ENCODE measurements at regions not wholly inside any gene's neighbourhood (a gene's known extent, or its start where the extent isn't known, plus 50 kb on each side); places are given as distances from the start of the nearest gene placed in this dataset.

GRCh38 chr14:104435147-104436046, 144.2 kb upstream of the C14orf180 start:
- Mint-ChIP-seq H3K27ac (no peak overlapping the region), H3K27me3 (ENCODE audit: low read depth) (no peaks in the 10 kb centered on the region), H3K36me3 (ENCODE audit: insufficient read depth in 2 of 2) (no peaks in the 10 kb centered on the region), H3K4me1 (ENCODE audit: low read depth) (no peaks in the 10 kb centered on the region), H3K4me3 (no peak overlapping the region), H3K9me3 (no peaks in the 10 kb centered on the region)
- no peak for ATAC-seq (replicated peaks in 1 of 2)
- DNase-seq = no peak

GRCh38 chr14:104436047-104436591, 143.4 kb upstream of the C14orf180 start:
- DNase-seq (no peak), ATAC-seq (replicated peaks in 1 of 2) (no peak)
- H3K27me3 Mint-ChIP-seq (ENCODE audit: low read depth) = no peaks in the 10 kb centered on the region
- no peak overlapping the region for H3K4me3 Mint-ChIP-seq
- H3K9me3 Mint-ChIP-seq = no peaks in the 10 kb centered on the region
- no peaks in the 10 kb centered on the region for H3K4me1 Mint-ChIP-seq (ENCODE audit: low read depth)
- H3K27ac Mint-ChIP-seq = no peak overlapping the region
- H3K36me3 Mint-ChIP-seq (ENCODE audit: insufficient read depth in 2 of 2) = no peaks in the 10 kb centered on the region

GRCh38 chr14:104436741-104437701, 142.5 kb upstream of the C14orf180 start:
- H3K9me3 Mint-ChIP-seq = no peaks in the 10 kb centered on the region
- H3K36me3 Mint-ChIP-seq (ENCODE audit: insufficient read depth in 2 of 2) = no peaks in the 10 kb centered on the region
- H3K4me3 Mint-ChIP-seq = no peak overlapping the region
- DNase-seq (no peak), ATAC-seq (replicated peaks in 1 of 2) (no peak)
- no peaks in the 10 kb centered on the region for H3K4me1 Mint-ChIP-seq (ENCODE audit: low read depth)
- no peak overlapping the region for H3K27ac Mint-ChIP-seq
- no peaks in the 10 kb centered on the region for H3K27me3 Mint-ChIP-seq (ENCODE audit: low read depth)

- H3K27ac Mint-ChIP-seq = no peak overlapping the region
- ATAC-seq (replicated peaks in 1 of 2) (no peak), DNase-seq (no peak)
- no peaks in the 10 kb centered on the region for H3K36me3 Mint-ChIP-seq (ENCODE audit: insufficient read depth in 2 of 2)
- no peaks in the 10 kb centered on the region for H3K9me3 Mint-ChIP-seq
- no peak overlapping the region for H3K4me3 Mint-ChIP-seq
- H3K27me3 Mint-ChIP-seq (ENCODE audit: low read depth) = no peaks in the 10 kb centered on the region
- no peaks in the 10 kb centered on the region for H3K4me1 Mint-ChIP-seq (ENCODE audit: low read depth)
These were observed 141.9 kb upstream of the C14orf180 start for GRCh38 chr14:104437703-104438102.

- Mint-ChIP-seq H3K9me3 (no peaks in the 10 kb centered on the region), H3K4me3 (no peak overlapping the region), H3K27ac (no peak overlapping the region), H3K27me3 (ENCODE audit: low read depth) (no peaks in the 10 kb centered on the region), H3K4me1 (ENCODE audit: low read depth) (no peaks in the 10 kb centered on the region), H3K36me3 (ENCODE audit: insufficient read depth in 2 of 2) (no peaks in the 10 kb centered on the region)
- ATAC-seq (replicated peaks in 1 of 2) (no peak), DNase-seq (no peak)
These were observed 141.2 kb upstream of the C14orf180 start for GRCh38 chr14:104438166-104438887.

GRCh38 chr14:104439625-104440024, 139.9 kb upstream of the C14orf180 start:
- H3K27ac Mint-ChIP-seq = no peak overlapping the region
- no peaks in the 10 kb centered on the region for H3K27me3 Mint-ChIP-seq (ENCODE audit: low read depth)
- DNase-seq (no peak), ATAC-seq (replicated peaks in 1 of 2) (no peak)
- H3K9me3 Mint-ChIP-seq = peaks cover 0 to 6% of the 10 kb centered on the region in 2 donors
- H3K4me1 Mint-ChIP-seq (ENCODE audit: low read depth) = no peaks in the 10 kb centered on the region
- H3K36me3 Mint-ChIP-seq (ENCODE audit: insufficient read depth in 2 of 2) = peaks cover 0 to 3% of the 10 kb centered on the region in 2 donors
- no peak overlapping the region for H3K4me3 Mint-ChIP-seq

- peaks cover 0 to 3% of the 10 kb centered on the region in 2 donors for H3K36me3 Mint-ChIP-seq (ENCODE audit: insufficient read depth in 2 of 2)
- ATAC-seq (replicated peaks in 1 of 2) (peak in 1 of 2 donors; percentile 17), DNase-seq (no peak)
- H3K9me3 Mint-ChIP-seq = peaks cover 0 to 6% of the 10 kb centered on the region in 2 donors
- H3K27me3 Mint-ChIP-seq (ENCODE audit: low read depth) = no peaks in the 10 kb centered on the region
- no peak overlapping the region for H3K27ac Mint-ChIP-seq
- H3K4me3 Mint-ChIP-seq = no peak overlapping the region
- no peaks in the 10 kb centered on the region for H3K4me1 Mint-ChIP-seq (ENCODE audit: low read depth)
These were observed 139.1 kb upstream of the C14orf180 start for GRCh38 chr14:104440297-104440956.

- DNase-seq (no peak), ATAC-seq (replicated peaks in 1 of 2) (no peak)
- Mint-ChIP-seq H3K9me3 (peaks cover 0 to 6% of the 10 kb centered on the region in 2 donors), H3K4me1 (ENCODE audit: low read depth) (no peaks in the 10 kb centered on the region), H3K27ac (no peak overlapping the region), H3K4me3 (no peak overlapping the region), H3K36me3 (ENCODE audit: insufficient read depth in 2 of 2) (peaks cover 0 to 3% of the 10 kb centered on the region in 2 donors), H3K27me3 (ENCODE audit: low read depth) (no peaks in the 10 kb centered on the region)
These were observed 138.1 kb upstream of the C14orf180 start for GRCh38 chr14:104441275-104442106.

- Mint-ChIP-seq H3K27me3 (ENCODE audit: low read depth) (no peaks in the 10 kb centered on the region), H3K4me3 (no peak overlapping the region), H3K36me3 (ENCODE audit: insufficient read depth in 2 of 2) (peaks cover 0 to 3% of the 10 kb centered on the region in 2 donors), H3K9me3 (peaks cover 0 to 6% of the 10 kb centered on the region in 2 donors), H3K27ac (no peak overlapping the region), H3K4me1 (ENCODE audit: low read depth) (no peaks in the 10 kb centered on the region)
- DNase-seq = no peak
- no peak for ATAC-seq (replicated peaks in 1 of 2)
These were observed 137.4 kb upstream of the C14orf180 start for GRCh38 chr14:104442107-104442551.

GRCh38 chr14:104442631-104443390, 136.8 kb upstream of the C14orf180 start:
- H3K4me3 Mint-ChIP-seq = no peak overlapping the region
- peaks cover 0 to 7% of the 10 kb centered on the region in 2 donors for H3K9me3 Mint-ChIP-seq
- ATAC-seq (replicated peaks in 1 of 2) = no peak
- H3K27ac Mint-ChIP-seq = no peak overlapping the region
- H3K27me3 Mint-ChIP-seq (ENCODE audit: low read depth) = peaks cover 4% of the 10 kb centered on the region
- H3K4me1 Mint-ChIP-seq (ENCODE audit: low read depth) = no peaks in the 10 kb centered on the region
- H3K36me3 Mint-ChIP-seq (ENCODE audit: insufficient read depth in 2 of 2) = peaks cover 0 to 4% of the 10 kb centered on the region in 2 donors
- DNase-seq = no peak

All from activated T-cell treated with anti-CD3 and anti-CD28 coated beads, Interleukin-2, amount 50 U/mL, for 72 hours (primary cell).